HL-60 (cell line): ENCODE measurements at regions not wholly inside any gene's neighbourhood (a gene's known extent, or its start where the extent isn't known, plus 50 kb on each side); places are given as distances from the start of the nearest gene placed in this dataset.

Experiments
- DNase-seq, 2 experiments: peaks; one replicate each; pipeline ENCODE4 v3.0.0-alpha.2; 2010 to 2020; ENCODE audit warnings: low read depth in 1 of 2, low spot score in 1 of 2
- H3K27ac ChIP-seq: fragments of 250-450 bp; sonication (Bioruptor Pico); replicated peaks from 2 replicates; pipeline ENCODE4 v1.5.1; 2020; ENCODE audit warnings: mild to moderate bottlenecking, moderate library complexity
- H3K27me3 ChIP-seq: fragments of 250-450 bp; sonication (Bioruptor Pico); 2 replicates; pipeline ENCODE4 v1.5.1; 2021; ENCODE audit warnings: mild to moderate bottlenecking, moderate library complexity; ENCODE audit not compliant: insufficient read depth, poor library complexity, severe bottlenecking
- H3K4me3 ChIP-seq: replicated peaks from 2 replicates; pipeline ENCODE4 v1.5.1; 2011; ENCODE audit warnings: mild to moderate bottlenecking, control low read depth, low read length; ENCODE audit not compliant: insufficient read depth
- CTCF ChIP-seq: IDR thresholded peaks from one replicate; pipeline ENCODE4 v1.5.1; 2011; ENCODE audit warnings: low read length, control low read depth, inconsistent platforms; ENCODE audit not compliant: insufficient read depth
- GABPA ChIP-seq: IDR thresholded peaks from 2 replicates; pipeline ENCODE4 v1.6.1; 2012; ENCODE audit warnings: low read depth
- POLR2AphosphoS5 ChIP-seq: IDR thresholded peaks from 2 replicates; pipeline ENCODE4 v1.6.1; 2012; ENCODE audit warnings: low read depth
- REST ChIP-seq: IDR thresholded peaks from 2 replicates; pipeline ENCODE4 v1.6.1; 2012; ENCODE audit warnings: low read depth; ENCODE audit not compliant: insufficient replicate concordance
- SPI1 ChIP-seq: IDR thresholded peaks from 2 replicates; pipeline ENCODE4 v1.6.1; 2012; ENCODE audit warnings: low read depth, mild to moderate bottlenecking, borderline replicate concordance

GRCh38 chr11:70680781-70681281 is 282.5 kb downstream of the CTTN start:
- TF ChIP-seq POLR2AphosphoS5: no peak
- TF ChIP-seq REST: no peak
- TF ChIP-seq SPI1: no peak
- TF ChIP-seq GABPA: no peak
- no peak for TF ChIP-seq CTCF
- H3K27me3 ChIP-seq: no peaks in the 10 kb centered on the region
- no peak overlapping the region for H3K27ac ChIP-seq

GRCh38 chr11:70682056-70682455 is 283.7 kb downstream of the CTTN start:
- TF ChIP-seq GABPA (no peak), CTCF (no peak), SPI1 (no peak), POLR2AphosphoS5 (no peak)
- Histone ChIP-seq H3K27ac (no peak overlapping the region), H3K27me3 (no peaks in the 10 kb centered on the region), H3K4me3 (no peak overlapping the region)
- no peak for DNase-seq

More at GRCh38 chr11:70680781-70681281, 282.5 kb downstream of the CTTN start:
- no peak overlapping the region for H3K4me3 ChIP-seq
- no peak for DNase-seq

GRCh38 chr11:70682760-70683159 is 284.4 kb downstream of the CTTN start:
- TF ChIP-seq CTCF (no peak), POLR2AphosphoS5 (no peak), GABPA (no peak), REST (no peak), SPI1 (no peak)
- Histone ChIP-seq H3K4me3 (no peak overlapping the region), H3K27ac (no peak overlapping the region), H3K27me3 (no peaks in the 10 kb centered on the region)
- no peak for DNase-seq

- no peak overlapping the region for H3K27ac ChIP-seq
- TF ChIP-seq REST (no peak), CTCF (no peak), POLR2AphosphoS5 (no peak), SPI1 (no peak), GABPA (no peak)
- no peak overlapping the region for H3K4me3 ChIP-seq
- no peak for DNase-seq
- H3K27me3 ChIP-seq: no peaks in the 10 kb centered on the region
Measured at GRCh38 chr11:70687716-70688115, 289.4 kb downstream of the CTTN start.
